GM20000 (cell line): ENCODE measurements at regions not wholly inside any gene's neighbourhood (a gene's known extent, or its start where the extent isn't known, plus 50 kb on each side); places are given as distances from the start of the nearest gene placed in this dataset.
"Not testable (repeated sequence)": the region's sequence is repeated elsewhere in the genome, so short reads cannot be mapped to it uniquely, and the experiment has no call there.

ENCODE experiments used
- DNase-seq: peaks from one replicate; pipeline ENCODE4 v3.0.0; 2012; ENCODE audit warnings: low spot score
- TF ChIP-seq, protein P1 (sequence below): IDR thresholded peaks from 2 replicates; pipeline ENCODE4 v1.5.1; 2012; ENCODE audit warnings: mild to moderate bottlenecking, control low read depth; ENCODE audit errors: extremely low read depth, missing control alignments

DNA sequence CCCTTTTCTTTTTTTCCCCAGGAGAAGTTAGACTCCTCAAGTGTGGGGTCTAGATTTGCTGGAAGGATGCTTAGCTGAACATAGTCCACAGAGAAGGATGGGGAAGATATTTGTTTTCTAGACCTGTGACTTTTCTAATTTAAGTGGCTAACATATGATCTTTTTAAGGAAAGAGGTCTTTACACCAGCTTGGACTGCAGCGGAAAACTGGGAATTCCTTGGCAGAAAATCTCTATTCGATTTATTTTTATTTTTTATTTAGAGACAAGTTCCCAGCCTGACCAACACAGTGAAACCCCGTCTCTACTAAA lies 148.4 kb downstream of the MYCN start:
- TF ChIP-seq, protein P1, sequence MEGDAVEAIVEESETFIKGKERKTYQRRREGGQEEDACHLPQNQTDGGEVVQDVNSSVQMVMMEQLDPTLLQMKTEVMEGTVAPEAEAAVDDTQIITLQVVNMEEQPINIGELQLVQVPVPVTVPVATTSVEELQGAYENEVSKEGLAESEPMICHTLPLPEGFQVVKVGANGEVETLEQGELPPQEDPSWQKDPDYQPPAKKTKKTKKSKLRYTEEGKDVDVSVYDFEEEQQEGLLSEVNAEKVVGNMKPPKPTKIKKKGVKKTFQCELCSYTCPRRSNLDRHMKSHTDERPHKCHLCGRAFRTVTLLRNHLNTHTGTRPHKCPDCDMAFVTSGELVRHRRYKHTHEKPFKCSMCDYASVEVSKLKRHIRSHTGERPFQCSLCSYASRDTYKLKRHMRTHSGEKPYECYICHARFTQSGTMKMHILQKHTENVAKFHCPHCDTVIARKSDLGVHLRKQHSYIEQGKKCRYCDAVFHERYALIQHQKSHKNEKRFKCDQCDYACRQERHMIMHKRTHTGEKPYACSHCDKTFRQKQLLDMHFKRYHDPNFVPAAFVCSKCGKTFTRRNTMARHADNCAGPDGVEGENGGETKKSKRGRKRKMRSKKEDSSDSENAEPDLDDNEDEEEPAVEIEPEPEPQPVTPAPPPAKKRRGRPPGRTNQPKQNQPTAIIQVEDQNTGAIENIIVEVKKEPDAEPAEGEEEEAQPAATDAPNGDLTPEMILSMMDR = no peak
- no peak for DNase-seq

DNA sequence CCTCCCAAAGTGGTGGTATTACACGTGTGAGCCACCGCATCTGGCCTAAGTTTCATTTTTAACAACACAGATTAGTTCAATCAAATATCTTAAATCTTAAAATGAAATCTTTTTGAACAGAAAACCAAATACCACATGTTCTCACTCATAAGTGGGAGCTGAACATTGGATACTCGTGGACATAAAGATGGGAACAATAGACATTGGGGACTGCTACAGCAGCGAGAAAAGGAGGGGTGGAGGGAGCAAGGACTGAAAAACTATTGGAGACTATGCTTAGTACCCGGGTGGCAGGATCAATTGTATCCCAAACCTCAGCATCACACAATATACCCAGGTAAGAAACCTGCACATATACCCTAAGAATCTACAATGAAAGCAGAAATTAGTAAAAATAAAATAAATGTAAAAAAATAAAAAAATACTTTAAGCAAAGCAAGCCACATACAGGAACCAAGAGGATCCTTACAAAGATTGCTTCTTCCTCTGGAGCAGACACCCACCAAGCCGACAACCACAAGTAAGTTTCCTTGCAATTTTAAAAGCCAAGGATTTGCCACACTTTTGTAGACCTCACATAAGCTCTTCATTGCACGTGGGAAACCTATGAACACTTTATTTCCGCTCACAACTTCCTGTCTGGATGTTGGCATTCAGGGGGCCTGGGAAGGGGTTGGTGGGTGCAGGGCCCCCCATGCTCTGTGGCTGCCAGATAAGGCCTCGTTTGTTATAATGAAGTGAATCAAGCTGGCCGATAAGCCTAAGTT lies 147.9 kb downstream of the MYCN start:
- TF ChIP-seq, protein P1 = no peak
- no peak for DNase-seq

DNA sequence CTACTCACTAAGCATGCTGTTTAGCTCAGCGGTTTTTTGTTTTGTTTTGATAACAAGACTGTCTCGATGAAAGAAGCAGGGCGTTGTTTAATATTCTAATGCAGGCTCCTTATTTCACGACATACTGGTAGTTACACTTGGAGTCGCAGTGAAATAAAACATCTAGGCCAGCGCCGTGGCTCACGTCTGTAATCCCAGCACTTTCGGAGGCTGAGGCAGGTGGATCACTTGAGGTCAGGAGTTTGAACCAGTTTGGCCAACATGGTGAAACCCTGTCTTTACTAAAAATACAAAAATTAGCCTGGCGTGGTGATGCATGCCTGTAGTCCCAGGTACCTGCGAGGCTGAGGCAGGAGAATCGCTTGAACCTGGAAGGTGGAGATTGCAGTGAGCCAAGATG lies 145.8 kb downstream of the MYCN start:
- DNase-seq = not testable (repeated sequence)

DNA sequence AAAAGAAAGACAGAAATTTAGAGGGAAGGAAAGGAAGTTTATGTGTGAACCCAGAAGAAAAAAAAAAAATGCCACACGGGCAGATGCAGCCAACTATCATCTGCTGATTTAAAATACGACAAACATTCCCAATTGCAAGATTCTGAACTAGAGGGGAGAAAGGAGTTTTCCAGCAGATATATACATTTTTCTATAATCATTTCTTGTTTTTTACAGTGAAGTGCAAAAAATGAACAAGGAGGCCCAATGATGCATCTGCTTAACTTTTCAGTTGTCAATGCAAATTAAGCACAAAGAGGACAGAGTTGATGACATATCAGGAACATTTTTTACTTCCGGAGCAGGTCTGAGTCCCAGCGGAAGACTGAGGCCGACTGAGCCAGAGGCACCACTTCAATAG lies 144.7 kb downstream of the MYCN start:
- DNase-seq = no peak
- TF ChIP-seq, protein P1 = no peak

DNA sequence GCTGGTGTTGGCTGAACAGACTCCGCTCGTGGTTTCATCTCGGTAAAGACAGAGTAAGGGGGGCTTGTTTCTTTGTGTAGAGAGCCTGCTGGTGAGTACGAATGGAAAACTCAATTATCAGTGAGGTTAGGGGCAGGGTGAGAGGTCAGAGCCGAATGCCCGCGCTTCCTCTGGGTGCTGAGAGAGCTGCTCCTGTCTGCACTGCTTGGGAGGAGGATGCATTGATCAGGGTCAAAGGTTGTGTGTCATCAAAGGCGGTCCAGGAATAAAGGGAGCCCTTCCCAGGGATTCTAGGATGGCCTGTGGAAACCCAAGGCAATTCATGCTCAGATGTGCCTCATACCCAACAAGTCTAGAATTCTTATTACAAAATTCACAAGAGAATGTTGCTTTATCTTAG lies 143.9 kb downstream of the MYCN start:
- TF ChIP-seq, protein P1 = no peak
- DNase-seq = no peak

DNA sequence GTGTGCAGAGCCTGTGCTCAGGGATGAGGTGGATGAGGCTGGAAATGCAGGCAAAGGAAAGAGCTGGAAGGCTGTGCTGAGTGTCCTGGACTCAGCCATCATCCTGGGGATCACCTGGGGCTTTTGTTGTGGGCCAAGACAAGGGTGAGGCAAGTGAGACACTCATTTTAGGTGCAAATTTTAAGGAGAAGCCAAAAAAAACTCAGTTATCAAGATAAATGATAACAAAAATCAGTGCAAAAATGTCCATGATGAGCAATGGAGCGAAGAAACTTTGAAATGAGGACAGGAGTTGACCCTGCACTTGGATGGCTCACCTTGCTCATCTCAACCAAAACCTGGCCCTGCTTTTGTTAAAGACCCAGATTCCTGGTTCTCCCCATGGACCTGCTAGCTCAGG lies 141.9 kb downstream of the MYCN start:
- DNase-seq = no peak
- TF ChIP-seq, protein P1 = no peak

DNA sequence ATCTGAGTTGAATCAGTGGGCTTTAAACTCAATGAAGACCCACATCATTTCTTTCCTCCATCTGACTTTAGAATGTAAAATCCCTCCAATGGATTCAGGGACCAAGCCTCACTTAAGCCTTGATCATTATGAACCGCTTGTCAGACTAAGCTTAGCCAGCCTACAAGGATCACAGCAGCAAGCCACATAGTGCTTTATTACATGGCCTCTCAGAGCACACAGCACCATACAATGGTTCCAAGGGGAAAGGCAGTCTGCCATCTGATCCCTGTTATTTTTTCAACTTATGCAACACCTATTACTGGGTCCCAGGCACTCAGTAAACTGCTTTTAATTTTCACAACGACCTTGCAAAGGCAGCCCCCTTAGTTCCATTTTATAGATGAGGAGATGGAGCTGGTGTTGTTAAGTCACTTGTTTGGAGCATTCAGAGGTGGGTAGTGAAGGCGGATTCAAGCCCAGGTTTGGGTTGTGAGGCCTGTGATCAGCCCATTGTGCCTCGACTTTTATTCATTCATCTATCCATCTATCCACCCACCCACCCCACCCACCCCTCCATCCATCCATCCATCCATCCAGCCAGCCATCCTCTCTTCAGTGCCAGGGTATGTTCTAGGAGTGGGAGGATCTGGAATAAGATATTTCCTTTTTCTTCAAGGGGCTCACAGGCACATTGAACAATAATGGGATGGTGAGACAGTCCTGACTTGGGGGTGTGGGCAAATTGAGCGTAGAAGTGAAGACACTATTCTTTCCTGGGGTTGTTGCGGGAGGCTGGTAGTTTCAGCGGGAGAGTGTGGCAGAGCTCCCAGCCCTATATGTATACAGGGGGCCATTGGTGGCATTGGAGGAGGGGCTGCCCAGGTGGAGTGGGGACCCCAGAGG lies 141.2 kb downstream of the MYCN start:
- DNase-seq = no peak

More for the DNA sequence above, 141.2 kb downstream of the MYCN start:
- TF ChIP-seq, protein P1 = no peak
